Astrocyte of the cerebellum (primary cell): ENCODE measurements at regions not wholly inside any gene's neighbourhood (a gene's known extent, or its start where the extent isn't known, plus 50 kb on each side); places are given as distances from the start of the nearest gene placed in this dataset.

Source experiments
- DNase-seq: peaks from one replicate; pipeline ENCODE4 v3.0.0-alpha.2; 2011; ENCODE audit warnings: low read depth
- H3K4me3 ChIP-seq: 2 replicates; pipeline ENCODE4 v1.5.1; 2011; ENCODE audit warnings: mild to moderate bottlenecking, low read depth, low read length, moderate library complexity
- CTCF ChIP-seq: IDR thresholded peaks from 2 replicates; pipeline ENCODE4 v1.5.1; 2012; ENCODE audit warnings: low read length, low read depth, moderate library complexity, mild to moderate bottlenecking; ENCODE audit errors: missing control alignments
- in situ Hi-C: cut with HindIII; loops from 2 replicates; pipeline ENCODE4 v1.10.0; 2017; ENCODE audit warnings: low sequenced_read_pairs

GRCh38 chr18:2123077-2123476 is 448.2 kb downstream of the METTL4 start:
- H3K4me3 ChIP-seq, result no peak overlapping the region
- DNase-seq, result no peak
- in situ Hi-C loops, result no loop called here
- no peak for TF ChIP-seq CTCF

GRCh38 chr18:2134364-2134763 is 436.9 kb downstream of the METTL4 start:
- peak; percentile 27 for TF ChIP-seq CTCF
- DNase-seq, result no peak
- H3K4me3 ChIP-seq, result no peak overlapping the region
- in situ Hi-C loops, result no loop called here

GRCh38 chr18:2135309-2135708 is 436.0 kb downstream of the METTL4 start:
- in situ Hi-C loops, result no loop called here

GRCh38 chr18:2138552-2138951 is 432.8 kb downstream of the METTL4 start:
- TF ChIP-seq CTCF, result no peak
- no peak for DNase-seq
- H3K4me3 ChIP-seq, result no peak overlapping the region
- in situ Hi-C loops, result no loop called here

More at GRCh38 chr18:2135309-2135708, 436.0 kb downstream of the METTL4 start:
- no peak for DNase-seq
- no peak for TF ChIP-seq CTCF
- H3K4me3 ChIP-seq, result no peak overlapping the region

- DNase-seq, result peak; percentile 57
- in situ Hi-C loops, result no loop called here
- no peak overlapping the region for H3K4me3 ChIP-seq
- no peak for TF ChIP-seq CTCF
Observed at GRCh38 chr18:2139691-2140090, 431.6 kb downstream of the METTL4 start.

GRCh38 chr18:2143636-2144035 is 427.7 kb downstream of the METTL4 start:
- no peak for TF ChIP-seq CTCF
- in situ Hi-C loops, result no loop called here
- H3K4me3 ChIP-seq, result no peak overlapping the region
- no peak for DNase-seq

- in situ Hi-C loops, result loop anchor here (5.0 kb wide), 1 partner anchor 47 kb away; no protein-coding TSS in a partner anchor
- TF ChIP-seq CTCF, result no peak
- no peak for DNase-seq
- no peak overlapping the region for H3K4me3 ChIP-seq
Observed at GRCh38 chr18:2144811-2145210, 426.5 kb downstream of the METTL4 start.
